HepG2 (cell line): ENCODE measurements at regions not wholly inside any gene's neighbourhood (a gene's known extent, or its start where the extent isn't known, plus 50 kb on each side); places are given as distances from the start of the nearest gene placed in this dataset.

Experiments used
- CHCHD3 ChIP-seq: sonication (generic); formaldehyde crosslinking; IDR thresholded peaks from 2 replicates; pipeline ENCODE4 v1.8.0; 2022; ENCODE audit warnings: mild to moderate bottlenecking, missing genetic modification reagents, moderate library complexity
- MYC ChIP-seq: sonication (generic); formaldehyde crosslinking; IDR thresholded peaks from 2 replicates; pipeline ENCODE4 v1.9.0; 2021; ENCODE audit warnings: missing genetic modification reagents, borderline replicate concordance
- ZNF350 ChIP-seq: sonication (generic); formaldehyde crosslinking; IDR thresholded peaks from 2 replicates; pipeline ENCODE4 v1.4.0; 2020; ENCODE audit warnings: mild to moderate bottlenecking, low read depth, missing genetic modification reagents, borderline replicate concordance
- TF ChIP-seq, protein P1 (sequence below): sonication (generic); formaldehyde crosslinking; IDR thresholded peaks from 2 replicates; pipeline ENCODE4 v1.4.0; 2020; ENCODE audit warnings: missing genetic modification reagents
- TF ChIP-seq, protein P2 (sequence below): sonication (generic); formaldehyde crosslinking; conservative IDR thresholded peaks from 2 replicates; pipeline ENCODE4 v1.8.1; 2023; ENCODE audit warnings: missing genetic modification reagents

DNA sequence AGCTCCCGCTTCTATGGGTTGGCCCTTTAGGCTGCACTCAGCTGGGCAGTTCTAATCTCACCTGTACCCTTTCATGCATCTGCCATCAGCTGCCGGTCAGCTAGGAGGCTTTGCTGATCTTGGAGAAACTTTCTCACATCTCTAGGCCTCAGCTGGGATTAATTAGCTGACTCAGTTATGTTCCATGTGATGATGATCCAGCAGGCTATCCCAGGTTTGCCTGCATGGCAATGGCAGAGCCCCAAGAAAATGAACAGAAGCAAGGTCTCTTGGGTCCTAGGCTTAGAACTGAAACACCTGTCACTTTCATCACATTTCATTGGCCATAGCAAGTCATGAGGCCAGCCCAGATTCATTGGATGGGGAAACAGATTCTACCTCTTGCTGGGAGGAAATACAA, 304.6 kb upstream of the TBC1D5 start:
- TF ChIP-seq, protein P1, sequence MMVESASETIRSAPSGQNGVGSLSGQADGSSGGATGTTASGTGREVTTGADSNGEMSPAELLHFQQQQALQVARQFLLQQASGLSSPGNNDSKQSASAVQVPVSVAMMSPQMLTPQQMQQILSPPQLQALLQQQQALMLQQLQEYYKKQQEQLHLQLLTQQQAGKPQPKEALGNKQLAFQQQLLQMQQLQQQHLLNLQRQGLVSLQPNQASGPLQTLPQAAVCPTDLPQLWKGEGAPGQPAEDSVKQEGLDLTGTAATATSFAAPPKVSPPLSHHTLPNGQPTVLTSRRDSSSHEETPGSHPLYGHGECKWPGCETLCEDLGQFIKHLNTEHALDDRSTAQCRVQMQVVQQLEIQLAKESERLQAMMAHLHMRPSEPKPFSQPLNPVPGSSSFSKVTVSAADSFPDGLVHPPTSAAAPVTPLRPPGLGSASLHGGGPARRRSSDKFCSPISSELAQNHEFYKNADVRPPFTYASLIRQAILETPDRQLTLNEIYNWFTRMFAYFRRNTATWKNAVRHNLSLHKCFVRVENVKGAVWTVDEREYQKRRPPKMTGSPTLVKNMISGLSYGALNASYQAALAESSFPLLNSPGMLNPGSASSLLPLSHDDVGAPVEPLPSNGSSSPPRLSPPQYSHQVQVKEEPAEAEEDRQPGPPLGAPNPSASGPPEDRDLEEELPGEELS (CRISPR knock-in tag) = no peak
- TF ChIP-seq CHCHD3 (CRISPR knock-in tag) (no peak), ZNF350 (CRISPR knock-in tag) (no peak), MYC (CRISPR knock-in tag) (no peak)
- TF ChIP-seq, protein P2, sequence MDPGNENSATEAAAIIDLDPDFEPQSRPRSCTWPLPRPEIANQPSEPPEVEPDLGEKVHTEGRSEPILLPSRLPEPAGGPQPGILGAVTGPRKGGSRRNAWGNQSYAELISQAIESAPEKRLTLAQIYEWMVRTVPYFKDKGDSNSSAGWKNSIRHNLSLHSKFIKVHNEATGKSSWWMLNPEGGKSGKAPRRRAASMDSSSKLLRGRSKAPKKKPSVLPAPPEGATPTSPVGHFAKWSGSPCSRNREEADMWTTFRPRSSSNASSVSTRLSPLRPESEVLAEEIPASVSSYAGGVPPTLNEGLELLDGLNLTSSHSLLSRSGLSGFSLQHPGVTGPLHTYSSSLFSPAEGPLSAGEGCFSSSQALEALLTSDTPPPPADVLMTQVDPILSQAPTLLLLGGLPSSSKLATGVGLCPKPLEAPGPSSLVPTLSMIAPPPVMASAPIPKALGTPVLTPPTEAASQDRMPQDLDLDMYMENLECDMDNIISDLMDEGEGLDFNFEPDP (CRISPR knock-in tag) = no peak
